ENCODE measurements at regions not wholly inside any gene's neighbourhood (a gene's known extent, or its start where the extent isn't known, plus 50 kb on each side); places are given as distances from the start of the nearest gene placed in this dataset.

DNA sequence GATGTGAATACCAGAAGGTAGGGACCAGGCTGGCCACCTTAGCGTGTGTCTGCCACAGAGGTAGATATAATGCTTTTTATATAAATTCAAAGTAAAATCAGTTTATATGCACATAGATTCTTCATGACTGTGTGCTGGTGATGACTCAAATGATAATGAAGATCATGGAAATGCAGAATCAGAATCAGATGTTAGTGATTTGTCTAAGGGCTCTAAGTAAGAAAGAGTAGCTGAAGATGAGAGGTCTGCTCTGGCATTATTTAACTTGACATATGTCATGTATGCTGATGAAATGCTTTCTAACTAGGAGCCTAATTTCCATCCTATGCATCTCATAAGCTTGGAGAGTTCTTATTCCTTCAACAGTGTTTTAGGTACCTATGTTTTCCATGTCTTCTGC, 50.3 kb upstream of the DPH6 start:
- H3K9me3 Mint-ChIP-seq = peaks cover 6% of the 10 kb centered on the region
- no peaks in the 10 kb centered on the region for H3K4me1 Mint-ChIP-seq (ENCODE audit: low read depth)
- intact Hi-C loops (cut with micrococcal nuclease) = no loop called here
- H3K27me3 Mint-ChIP-seq = no peaks in the 10 kb centered on the region
- H3K27ac Mint-ChIP-seq = no peak overlapping the region
- no peaks in the 10 kb centered on the region for H3K36me3 Mint-ChIP-seq (ENCODE audit: low read depth)
- H3K4me3 Mint-ChIP-seq = no peak overlapping the region

GRCh38 chr15:35602836-35603235, 56.9 kb upstream of the DPH6 start:
- Mint-ChIP-seq H3K4me1 (ENCODE audit: low read depth) (no peaks in the 10 kb centered on the region), H3K4me3 (no peak overlapping the region), H3K36me3 (ENCODE audit: low read depth) (no peaks in the 10 kb centered on the region), H3K9me3 (no peaks in the 10 kb centered on the region), H3K27me3 (no peaks in the 10 kb centered on the region), H3K27ac (no peak overlapping the region)
- intact Hi-C loops (cut with micrococcal nuclease) = no loop called here

DNA sequence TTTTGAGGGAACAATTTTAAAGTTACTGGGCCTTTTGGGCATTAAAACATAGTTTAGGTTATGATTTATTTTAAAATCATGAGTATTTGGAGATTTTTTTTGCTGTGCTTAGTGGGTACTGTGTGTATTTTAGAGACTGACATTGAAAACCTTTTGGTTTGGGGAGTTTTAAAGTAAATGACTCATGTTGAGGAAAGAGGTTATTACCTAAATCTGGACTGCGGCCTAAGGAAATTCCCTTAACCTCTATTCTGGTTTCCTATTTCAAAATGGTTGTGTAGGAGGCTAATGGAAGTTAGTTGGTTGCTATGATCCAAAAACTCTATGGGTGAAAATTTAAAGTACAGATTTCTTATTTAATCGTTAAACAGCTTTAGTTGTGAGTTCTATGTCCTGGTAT, 57.3 kb upstream of the DPH6 start:
- Mint-ChIP-seq H3K4me3 (no peak overlapping the region), H3K36me3 (ENCODE audit: low read depth) (no peaks in the 10 kb centered on the region), H3K9me3 (no peaks in the 10 kb centered on the region), H3K27ac (no peak overlapping the region), H3K27me3 (no peaks in the 10 kb centered on the region), H3K4me1 (ENCODE audit: low read depth) (no peaks in the 10 kb centered on the region)
- intact Hi-C loops (cut with micrococcal nuclease) = no loop called here

DNA sequence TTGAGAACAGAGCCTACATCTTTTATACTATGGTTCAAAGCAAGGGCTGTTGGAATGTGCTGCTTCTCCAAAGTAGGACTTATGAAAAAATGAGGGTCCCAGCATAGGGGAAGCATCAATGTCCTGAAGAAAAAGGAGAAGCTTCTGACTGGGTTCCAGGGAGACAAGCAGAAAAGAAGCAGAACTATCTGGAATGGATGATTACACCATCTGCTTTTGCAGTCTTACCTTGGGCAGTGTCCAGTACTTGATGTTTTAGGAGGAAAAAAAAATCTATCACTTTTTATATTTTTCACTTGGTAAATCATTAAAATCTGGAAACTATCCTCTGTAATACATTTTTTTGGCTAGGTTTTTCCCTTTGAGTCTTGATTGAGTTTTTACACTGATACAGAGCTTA, 57.9 kb upstream of the DPH6 start:
- Mint-ChIP-seq H3K9me3 (no peaks in the 10 kb centered on the region), H3K36me3 (ENCODE audit: low read depth) (no peaks in the 10 kb centered on the region), H3K27ac (no peak overlapping the region), H3K4me3 (no peak overlapping the region), H3K4me1 (ENCODE audit: low read depth) (no peaks in the 10 kb centered on the region), H3K27me3 (peaks cover 1% of the 10 kb centered on the region)
- intact Hi-C loops (cut with micrococcal nuclease) = no loop called here

GRCh38 chr15:35605764-35606449, 59.9 kb upstream of the DPH6 start:
- peaks cover 1% of the 10 kb centered on the region for H3K27me3 Mint-ChIP-seq
- H3K27ac Mint-ChIP-seq = no peak overlapping the region
- H3K9me3 Mint-ChIP-seq = no peaks in the 10 kb centered on the region
- no peaks in the 10 kb centered on the region for H3K4me1 Mint-ChIP-seq (ENCODE audit: low read depth)
- intact Hi-C loops (cut with micrococcal nuclease) = no loop called here
- no peak overlapping the region for H3K4me3 Mint-ChIP-seq
- H3K36me3 Mint-ChIP-seq (ENCODE audit: low read depth) = no peaks in the 10 kb centered on the region

DNA sequence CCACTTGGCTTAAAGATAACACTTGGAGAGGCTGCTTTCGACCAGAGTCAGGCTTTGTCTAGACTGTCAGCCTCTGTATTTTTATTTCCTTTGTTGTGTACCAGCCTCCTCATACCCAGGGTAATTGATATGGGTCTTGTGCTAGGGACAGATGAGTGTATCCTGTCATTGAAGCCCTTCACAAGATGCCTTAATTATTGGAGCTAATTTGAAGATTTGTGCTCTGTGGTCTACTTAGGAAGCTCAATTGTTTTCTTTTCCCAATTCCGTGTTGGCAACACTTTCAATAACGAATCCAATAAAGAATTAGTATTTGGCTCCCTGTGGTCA, 60.5 kb upstream of the DPH6 start:
- Mint-ChIP-seq H3K27ac (no peak overlapping the region), H3K4me1 (ENCODE audit: low read depth) (no peaks in the 10 kb centered on the region), H3K27me3 (peaks cover 1% of the 10 kb centered on the region), H3K36me3 (ENCODE audit: low read depth) (no peaks in the 10 kb centered on the region), H3K4me3 (no peak overlapping the region), H3K9me3 (no peaks in the 10 kb centered on the region)
- intact Hi-C loops (cut with micrococcal nuclease) = no loop called here

DNA sequence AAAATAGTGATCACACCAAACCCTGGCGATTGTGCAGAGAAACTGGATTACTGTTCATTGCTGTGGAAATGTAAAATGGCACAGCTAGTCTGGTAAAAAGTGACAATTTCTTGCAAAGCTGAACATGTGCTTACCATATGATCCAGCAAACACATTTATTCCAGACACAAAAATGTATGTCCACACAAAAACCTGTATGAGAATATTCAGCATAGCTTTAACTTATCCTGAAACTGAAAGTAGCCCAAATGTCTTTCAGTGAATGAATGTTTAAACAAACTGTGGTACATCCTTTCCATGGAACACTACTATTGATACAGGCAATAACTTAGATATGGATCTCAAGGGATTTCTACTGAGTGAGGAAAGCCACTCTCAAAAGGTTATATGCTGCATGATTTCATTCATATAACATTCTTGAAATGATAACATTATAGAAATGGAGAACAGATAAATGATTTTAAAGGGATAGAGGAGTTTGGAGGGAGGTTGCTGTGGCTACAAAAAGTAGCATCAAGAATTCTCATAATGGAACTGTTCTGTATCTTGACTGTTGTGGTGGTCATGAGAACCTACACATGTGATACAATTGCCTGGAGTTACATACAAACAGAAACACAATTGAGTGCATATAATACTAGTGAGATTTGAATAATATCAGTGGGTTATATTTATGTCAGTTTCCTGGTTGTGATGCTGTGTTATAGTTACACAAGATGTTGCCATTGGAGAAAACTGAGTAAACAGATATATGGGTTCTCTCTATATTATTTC, 70.7 kb upstream of the DPH6 start:
- Mint-ChIP-seq H3K9me3 (no peaks in the 10 kb centered on the region), H3K36me3 (ENCODE audit: low read depth) (no peaks in the 10 kb centered on the region), H3K4me3 (no peak overlapping the region), H3K4me1 (ENCODE audit: low read depth) (peaks cover 24% of the 10 kb centered on the region), H3K27me3 (no peaks in the 10 kb centered on the region), H3K27ac (no peak overlapping the region)
- intact Hi-C loops (cut with micrococcal nuclease) = no loop called here

DNA sequence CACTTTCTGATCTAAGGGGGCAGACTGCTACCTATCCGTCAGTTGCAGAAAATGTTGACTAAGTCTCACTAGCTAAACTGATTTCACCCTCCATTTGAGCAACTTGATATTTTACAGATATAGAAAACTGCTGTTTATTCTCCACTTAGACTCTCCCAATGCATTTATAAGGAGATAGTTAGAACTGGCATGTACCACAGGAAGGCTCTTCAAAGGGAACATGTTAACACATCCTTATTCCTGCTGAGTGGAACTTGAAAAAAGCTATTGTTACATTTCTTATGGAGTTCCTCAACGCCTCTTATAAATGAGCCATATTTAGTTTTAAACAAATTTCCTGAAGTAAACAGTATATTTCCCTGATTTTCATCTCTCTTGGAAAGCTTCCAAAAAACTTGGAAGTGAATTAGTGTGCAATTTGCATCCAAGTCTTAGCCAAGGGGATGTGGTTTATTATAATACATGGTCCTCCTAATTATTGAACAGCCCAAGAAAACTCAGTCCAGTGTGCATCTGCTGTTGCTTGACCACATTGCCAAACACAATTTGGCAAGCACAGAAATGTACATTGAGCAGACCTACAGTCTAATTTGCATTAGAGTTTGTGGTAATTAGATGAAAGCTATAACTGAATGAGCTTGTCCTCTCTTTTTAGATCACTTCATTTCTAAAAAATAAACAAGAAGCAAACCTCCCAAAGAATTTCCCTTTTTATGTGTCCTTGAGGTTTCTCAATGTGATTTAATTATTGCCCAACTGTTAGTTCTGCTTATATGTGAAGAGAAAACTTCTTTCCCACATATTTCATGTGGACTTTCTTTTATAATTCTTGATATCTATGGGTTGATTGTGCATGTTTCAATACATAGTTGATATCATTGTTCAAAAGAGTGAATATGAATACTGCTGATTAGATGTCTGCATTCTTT, 72.6 kb upstream of the DPH6 start:
- no peak overlapping the region for H3K4me3 Mint-ChIP-seq
- no peaks in the 10 kb centered on the region for H3K27me3 Mint-ChIP-seq
- no peak overlapping the region for H3K27ac Mint-ChIP-seq
- H3K4me1 Mint-ChIP-seq (ENCODE audit: low read depth) = peaks cover 24% of the 10 kb centered on the region
- H3K9me3 Mint-ChIP-seq = no peaks in the 10 kb centered on the region
- H3K36me3 Mint-ChIP-seq (ENCODE audit: low read depth) = no peaks in the 10 kb centered on the region
- intact Hi-C loops (cut with micrococcal nuclease) = no loop called here

GRCh38 chr15:35622641-35623340, 76.8 kb upstream of the DPH6 start:
- Mint-ChIP-seq H3K4me3 (no peak overlapping the region), H3K27me3 (no peaks in the 10 kb centered on the region), H3K9me3 (no peaks in the 10 kb centered on the region), H3K4me1 (ENCODE audit: low read depth) (peaks cover 18% of the 10 kb centered on the region), H3K27ac (no peak overlapping the region), H3K36me3 (ENCODE audit: low read depth) (no peaks in the 10 kb centered on the region)
- intact Hi-C loops (cut with micrococcal nuclease) = no loop called here

GRCh38 chr15:35624881-35625280, 78.9 kb upstream of the DPH6 start:
- Mint-ChIP-seq H3K27ac (no peak overlapping the region), H3K4me3 (no peak overlapping the region), H3K36me3 (ENCODE audit: low read depth) (no peaks in the 10 kb centered on the region), H3K9me3 (no peaks in the 10 kb centered on the region), H3K4me1 (ENCODE audit: low read depth) (peaks cover 3% of the 10 kb centered on the region), H3K27me3 (no peaks in the 10 kb centered on the region)
- intact Hi-C loops (cut with micrococcal nuclease) = no loop called here

DNA sequence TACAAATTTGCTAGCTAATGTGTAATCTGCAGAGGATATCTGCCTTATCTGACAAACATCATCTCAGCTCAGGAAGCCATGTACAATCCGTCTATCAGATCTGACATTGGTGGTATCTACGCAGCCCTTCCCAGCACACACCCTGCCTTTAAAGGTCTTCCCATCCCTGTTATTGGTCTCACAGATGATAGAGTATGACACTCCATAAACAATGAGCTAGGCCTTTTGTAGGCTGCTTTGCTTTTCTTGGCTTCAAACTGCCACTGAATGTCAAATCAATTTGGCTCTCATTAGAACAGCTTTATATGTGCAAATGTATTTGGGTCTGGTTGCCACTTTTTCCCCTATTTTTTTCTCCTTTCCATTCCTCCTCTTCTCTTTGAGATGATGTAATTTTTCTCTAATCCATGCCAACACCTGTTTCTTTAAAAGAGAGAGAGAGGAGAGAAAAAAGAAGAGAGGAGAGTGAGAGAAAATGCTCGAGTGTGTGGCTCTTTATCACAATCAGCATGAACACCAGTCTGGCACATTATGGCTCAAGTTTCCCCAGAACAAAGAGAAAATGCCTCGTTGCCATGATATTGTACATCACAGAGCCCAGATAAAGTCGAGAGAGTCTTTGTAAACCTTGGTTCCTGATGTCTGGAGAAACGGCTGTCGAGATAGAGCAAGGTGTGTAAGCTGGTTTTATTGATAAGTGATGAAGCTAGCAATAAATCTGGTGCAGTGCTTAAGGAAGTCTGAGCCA, 80.8 kb upstream of the DPH6 start:
- H3K4me3 Mint-ChIP-seq = no peak overlapping the region
- H3K9me3 Mint-ChIP-seq = no peaks in the 10 kb centered on the region
- no peak overlapping the region for H3K27ac Mint-ChIP-seq
- no peaks in the 10 kb centered on the region for H3K36me3 Mint-ChIP-seq (ENCODE audit: low read depth)
- H3K4me1 Mint-ChIP-seq (ENCODE audit: low read depth) = peaks cover 10% of the 10 kb centered on the region
- no peaks in the 10 kb centered on the region for H3K27me3 Mint-ChIP-seq
- intact Hi-C loops (cut with micrococcal nuclease) = no loop called here

DNA sequence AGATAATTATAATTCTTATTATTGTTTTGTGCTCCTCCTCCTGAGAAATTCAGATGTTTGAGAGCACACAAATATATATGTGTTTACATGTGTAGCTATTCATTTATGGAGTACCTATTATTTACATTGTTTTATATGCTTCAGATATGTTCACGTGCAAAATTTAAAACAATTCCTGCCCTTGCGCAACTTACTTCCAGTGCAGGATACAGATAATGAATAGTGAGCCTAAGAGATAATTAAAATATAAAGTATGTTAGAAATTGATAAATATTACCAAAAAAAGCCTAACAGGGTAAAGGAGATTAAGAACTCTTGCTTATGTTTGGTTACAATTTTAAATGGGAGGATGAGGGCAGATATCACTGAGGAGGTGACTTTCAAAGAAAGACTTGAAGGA, 81.7 kb upstream of the DPH6 start:
- Mint-ChIP-seq H3K4me3 (no peak overlapping the region), H3K27ac (no peak overlapping the region), H3K4me1 (ENCODE audit: low read depth) (peaks cover 10% of the 10 kb centered on the region), H3K36me3 (ENCODE audit: low read depth) (no peaks in the 10 kb centered on the region), H3K27me3 (no peaks in the 10 kb centered on the region), H3K9me3 (no peaks in the 10 kb centered on the region)
- intact Hi-C loops (cut with micrococcal nuclease) = no loop called here

DNA sequence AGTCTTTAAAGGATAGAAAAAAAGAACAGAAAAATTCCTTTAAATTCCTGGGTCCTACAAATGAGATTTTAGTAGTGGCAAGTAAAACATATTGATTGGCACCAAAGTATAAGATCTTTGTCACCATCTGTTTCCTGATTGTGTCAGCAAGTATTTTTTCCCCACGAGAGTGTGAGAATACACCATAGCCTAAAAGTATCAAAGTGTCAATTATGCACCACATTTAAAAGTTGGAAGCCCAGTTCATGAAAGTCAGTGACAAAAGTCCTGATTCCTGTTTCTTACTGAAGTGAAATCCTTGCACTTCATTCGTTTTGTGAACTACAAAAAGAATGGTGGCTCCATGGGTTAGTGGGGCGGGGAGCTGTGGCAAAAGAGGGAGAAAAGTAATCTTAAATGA, 83.8 kb upstream of the DPH6 start:
- Mint-ChIP-seq H3K36me3 (ENCODE audit: low read depth) (no peaks in the 10 kb centered on the region), H3K27me3 (no peaks in the 10 kb centered on the region), H3K4me1 (ENCODE audit: low read depth) (peaks cover 10% of the 10 kb centered on the region), H3K9me3 (no peaks in the 10 kb centered on the region), H3K4me3 (no peak overlapping the region), H3K27ac (no peak overlapping the region)
- intact Hi-C loops (cut with micrococcal nuclease) = no loop called here
